Keratinocyte (primary cell): ENCODE measurements at regions not wholly inside any gene's neighbourhood (a gene's known extent, or its start where the extent isn't known, plus 50 kb on each side); places are given as distances from the start of the nearest gene placed in this dataset.

Source experiments
- DNase-seq: peaks from one replicate; pipeline ENCODE4 v3.0.0-alpha.2; 2011; ENCODE audit warnings: low read depth, missing footprints, low spot score
- FAIRE-seq: peaks from 2 replicates; lab custom pipeline; 2011; peaks lifted over from hg19 to GRCh38; lab: Jason Lieb, UNC
- H2AFZ ChIP-seq: 2 replicates; pipeline ENCODE4 v1.6.0; 2012; ENCODE audit warnings: low read length, control low read depth, inconsistent platforms; ENCODE audit not compliant: control insufficient read depth
- H3K27ac ChIP-seq: 2 replicates; pipeline ENCODE4 v1.5.1; 2011; ENCODE audit warnings: low read length; ENCODE audit not compliant: control insufficient read depth, insufficient read depth
- H3K27me3 ChIP-seq: 3 replicates; pipeline ENCODE4 v1.6.0; 2011; ENCODE audit warnings: low read length; ENCODE audit not compliant: control insufficient read depth, insufficient read depth; ENCODE audit errors: extremely low read depth
- H3K36me3 ChIP-seq, 2 experiments: 2 replicates in 1 of 2; 3 replicates in 1 of 2; pipeline ENCODE4 v1.5.1; 2011; ENCODE audit warnings: low read length in 2 of 2, mild to moderate bottlenecking in 1 of 2; ENCODE audit not compliant: control insufficient read depth in 2 of 2, insufficient read depth in 2 of 2; ENCODE audit errors: extremely low read depth in 1 of 2
- H3K4me1 ChIP-seq: 3 replicates; pipeline ENCODE4 v1.5.1; 2011; ENCODE audit warnings: low read length; ENCODE audit not compliant: control insufficient read depth, insufficient read depth; ENCODE audit errors: extremely low read depth
- H3K4me2 ChIP-seq: 3 replicates; pipeline ENCODE4 v1.6.0; 2011; ENCODE audit warnings: low read depth, low read length; ENCODE audit not compliant: control insufficient read depth, insufficient read depth; ENCODE audit errors: extremely low read depth
- H3K4me3 ChIP-seq, 3 experiments: fragments of 200-600 bp in 1 of 3; sonication (generic) in 1 of 3; 2 replicates in 2 of 3; 3 replicates in 1 of 3; pipeline ENCODE4 v1.5.1; 2011 to 2016; ENCODE audit warnings: low read length in 3 of 3, mild to moderate bottlenecking in 3 of 3, control low read depth in 2 of 3, inconsistent platforms in 1 of 3, low read depth in 1 of 3, mixed read lengths in 1 of 3, mixed run types in 1 of 3, moderate library complexity in 1 of 3; ENCODE audit not compliant: control insufficient read depth in 2 of 3, insufficient read depth in 2 of 3; ENCODE audit errors: extremely low read depth in 1 of 3
- H3K79me2 ChIP-seq: 2 replicates; pipeline ENCODE4 v1.6.0; 2012; ENCODE audit warnings: low read length; ENCODE audit not compliant: control insufficient read depth, insufficient read depth
- H3K9ac ChIP-seq: 3 replicates; pipeline ENCODE4 v1.6.0; 2011; ENCODE audit warnings: low read length; ENCODE audit not compliant: control insufficient read depth, insufficient read depth; ENCODE audit errors: extremely low read depth
- H3K9me1 ChIP-seq: 3 replicates; pipeline ENCODE4 v1.6.0; 2011; ENCODE audit warnings: low read length; ENCODE audit not compliant: control insufficient read depth, insufficient read depth; ENCODE audit errors: extremely low read depth
- H3K9me3 ChIP-seq: 2 replicates; pipeline ENCODE4 v1.5.1; 2012; ENCODE audit warnings: low read depth, low read length; ENCODE audit not compliant: control insufficient read depth
- H4K20me1 ChIP-seq: 3 replicates; pipeline ENCODE4 v1.6.0; 2011; ENCODE audit warnings: low read length; ENCODE audit not compliant: control insufficient read depth, insufficient read depth; ENCODE audit errors: extremely low read depth
- EZH2 ChIP-seq: IDR thresholded peaks from one replicate; pipeline ENCODE4 v1.6.1; 2012; ENCODE audit warnings: inconsistent platforms, mild to moderate bottlenecking, low read length, moderate library complexity
- dilution Hi-C: fragments of 300-500 bp; cut with MboI; formaldehyde crosslinking; loops from one replicate; pipeline ENCODE4 v1.7.0; 2020; ENCODE audit warnings: low sequenced_read_pairs; ENCODE audit not compliant: extremely low pct_ligation_motif_present
- TF ChIP-seq, protein P1 (sequence below), 3 experiments: IDR thresholded peaks in 1 of 3; conservative IDR thresholded peaks in 1 of 3; optimal IDR thresholded peaks in 1 of 3; 2 replicates in 2 of 3; 3 replicates in 1 of 3; pipeline versions ENCODE3 to v1.5.1; 2011; ENCODE audit warnings: low read length in 3 of 3, mild to moderate bottlenecking in 3 of 3, moderate library complexity in 2 of 3, control low read depth in 1 of 3, inconsistent platforms in 1 of 3; ENCODE audit not compliant: insufficient read depth in 2 of 3; ENCODE audit errors: extremely low read depth in 1 of 3

DNA sequence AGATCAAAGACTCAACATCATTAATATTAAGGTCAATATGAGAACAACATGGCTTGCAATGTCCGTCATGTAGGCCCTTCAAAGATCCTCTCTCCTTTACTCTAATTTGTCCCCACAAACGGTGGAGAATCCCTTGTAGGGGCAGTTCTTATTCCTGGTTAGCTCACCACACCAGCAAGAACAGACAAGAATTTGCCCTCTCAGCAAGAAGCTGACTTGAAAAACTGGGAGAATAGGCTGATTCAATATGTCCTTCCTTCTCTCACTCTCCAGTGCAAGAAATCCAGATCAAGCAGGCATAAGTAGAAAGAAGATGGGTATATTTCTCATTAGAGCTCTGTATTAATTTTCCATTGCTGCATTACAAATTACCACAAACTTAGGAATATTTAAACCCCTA, 704.2 kb upstream of the SLIT2 start:
- DNase-seq, result no peak
- H3K4me2 ChIP-seq, result no peak overlapping the region
- no peak overlapping the region for H2AFZ ChIP-seq
- no peaks in the 10 kb centered on the region for H3K9me1 ChIP-seq
- no peaks in the 10 kb centered on the region for H3K27me3 ChIP-seq
- TF ChIP-seq EZH2, result no peak
- TF ChIP-seq, protein P1, sequence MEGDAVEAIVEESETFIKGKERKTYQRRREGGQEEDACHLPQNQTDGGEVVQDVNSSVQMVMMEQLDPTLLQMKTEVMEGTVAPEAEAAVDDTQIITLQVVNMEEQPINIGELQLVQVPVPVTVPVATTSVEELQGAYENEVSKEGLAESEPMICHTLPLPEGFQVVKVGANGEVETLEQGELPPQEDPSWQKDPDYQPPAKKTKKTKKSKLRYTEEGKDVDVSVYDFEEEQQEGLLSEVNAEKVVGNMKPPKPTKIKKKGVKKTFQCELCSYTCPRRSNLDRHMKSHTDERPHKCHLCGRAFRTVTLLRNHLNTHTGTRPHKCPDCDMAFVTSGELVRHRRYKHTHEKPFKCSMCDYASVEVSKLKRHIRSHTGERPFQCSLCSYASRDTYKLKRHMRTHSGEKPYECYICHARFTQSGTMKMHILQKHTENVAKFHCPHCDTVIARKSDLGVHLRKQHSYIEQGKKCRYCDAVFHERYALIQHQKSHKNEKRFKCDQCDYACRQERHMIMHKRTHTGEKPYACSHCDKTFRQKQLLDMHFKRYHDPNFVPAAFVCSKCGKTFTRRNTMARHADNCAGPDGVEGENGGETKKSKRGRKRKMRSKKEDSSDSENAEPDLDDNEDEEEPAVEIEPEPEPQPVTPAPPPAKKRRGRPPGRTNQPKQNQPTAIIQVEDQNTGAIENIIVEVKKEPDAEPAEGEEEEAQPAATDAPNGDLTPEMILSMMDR (optimal IDR thresholded peaks at IDR 0.05 in 1 of 3, IDR thresholded peaks at IDR 0.05 in 1 of 3, conservative IDR thresholded peaks at IDR 0.05 in 1 of 3; ENCODE audit: extremely low read depth in 1 of 3, insufficient read depth in 2 of 3, low read length in 3 of 3), result no peak
- H3K4me3 ChIP-seq, result no peak overlapping the region
- dilution Hi-C loops, result no loop called here
- no peak for FAIRE-seq
- no peak overlapping the region for H3K9ac ChIP-seq
- H3K36me3 ChIP-seq, result no peaks in the 10 kb centered on the region
- no peaks in the 10 kb centered on the region for H3K79me2 ChIP-seq
- H4K20me1 ChIP-seq, result no peaks in the 10 kb centered on the region
- H3K4me1 ChIP-seq, result no peaks in the 10 kb centered on the region
- H3K9me3 ChIP-seq, result no peaks in the 10 kb centered on the region
- no peak overlapping the region for H3K27ac ChIP-seq

DNA sequence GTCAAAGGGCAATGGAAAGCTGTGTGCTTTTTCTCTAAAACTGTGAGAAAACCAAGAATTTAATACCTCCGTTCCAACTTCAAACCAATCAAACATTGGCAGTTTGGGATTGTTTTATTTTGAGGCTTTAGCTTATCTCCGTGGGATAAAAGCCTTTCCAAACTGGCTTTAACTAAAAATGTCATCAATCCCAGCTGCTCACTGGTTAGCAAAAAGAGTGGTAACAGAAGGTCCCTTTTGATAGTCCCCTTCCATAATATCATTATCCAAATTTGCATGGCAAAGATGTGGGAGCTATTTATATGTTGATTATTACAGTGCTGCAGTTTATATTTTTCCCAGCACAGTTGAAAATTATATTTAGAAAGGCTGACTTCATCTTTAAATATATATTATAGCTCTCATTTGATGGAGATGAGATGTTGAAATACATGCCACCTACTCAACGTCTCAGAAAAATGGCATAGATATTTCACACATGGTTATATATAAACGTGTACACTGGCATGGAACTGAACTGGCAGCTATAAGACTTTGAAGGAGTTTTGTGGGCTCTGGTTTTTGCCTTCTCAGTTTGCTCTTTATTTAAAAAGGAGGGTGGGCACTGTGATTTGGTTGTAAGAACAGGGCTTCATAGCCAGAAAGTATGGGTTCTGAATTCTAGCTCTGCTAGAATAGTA, 707.1 kb upstream of the SLIT2 start:
- no peaks in the 10 kb centered on the region for H4K20me1 ChIP-seq
- dilution Hi-C loops, result no loop called here
- FAIRE-seq (no peak), DNase-seq (no peak)
- no peak overlapping the region for H3K27ac ChIP-seq
- TF ChIP-seq EZH2, result no peak
- TF ChIP-seq, protein P1 (optimal IDR thresholded peaks at IDR 0.05 in 1 of 3, IDR thresholded peaks at IDR 0.05 in 1 of 3, conservative IDR thresholded peaks at IDR 0.05 in 1 of 3; ENCODE audit: extremely low read depth in 1 of 3, insufficient read depth in 2 of 3, low read length in 3 of 3), result no peak
- H3K36me3 ChIP-seq, result no peaks in the 10 kb centered on the region
- no peaks in the 10 kb centered on the region for H3K79me2 ChIP-seq
- no peaks in the 10 kb centered on the region for H3K9me1 ChIP-seq
- no peak overlapping the region for H3K4me2 ChIP-seq
- no peak overlapping the region for H3K9ac ChIP-seq
- no peaks in the 10 kb centered on the region for H3K27me3 ChIP-seq
- no peaks in the 10 kb centered on the region for H3K4me1 ChIP-seq
- H2AFZ ChIP-seq, result no peak overlapping the region
- H3K9me3 ChIP-seq, result no peaks in the 10 kb centered on the region
- no peak overlapping the region for H3K4me3 ChIP-seq
